BLaER1 (cell line): ENCODE measurements at regions not wholly inside any gene's neighbourhood (a gene's known extent, or its start where the extent isn't known, plus 50 kb on each side); places are given as distances from the start of the nearest gene placed in this dataset.

Experiments used
- H3K27ac ChIP-seq: shearing (Covaris generic); formaldehyde crosslinking; 2 replicates; pipeline ENCODE4 v1.8.1; 2022
- H3K27me3 ChIP-seq: shearing (Covaris generic); formaldehyde crosslinking; 2 replicates; pipeline ENCODE4 v1.8.1; 2022
- H3K36me3 ChIP-seq: shearing (Covaris generic); formaldehyde crosslinking; 2 replicates; pipeline ENCODE4 v1.8.1; 2022
- H3K4me1 ChIP-seq: shearing (Covaris generic); formaldehyde crosslinking; 2 replicates; pipeline ENCODE4 v1.8.1; 2022
- H3K4me2 ChIP-seq: shearing (Covaris generic); formaldehyde crosslinking; 2 replicates; pipeline ENCODE4 v1.8.1; 2022
- H3K4me3 ChIP-seq: shearing (Covaris generic); formaldehyde crosslinking; 2 replicates; pipeline ENCODE4 v1.8.1; 2022
- H3K9ac ChIP-seq: shearing (Covaris generic); formaldehyde crosslinking; 2 replicates; pipeline ENCODE4 v1.8.1; 2022
- H3K9me3 ChIP-seq: shearing (Covaris generic); formaldehyde crosslinking; 2 replicates; pipeline ENCODE4 v1.8.1; 2022
- H4K20me1 ChIP-seq: shearing (Covaris generic); formaldehyde crosslinking; 2 replicates; pipeline ENCODE4 v1.8.1; 2022
- Cebpa-rat ChIP-seq: shearing (Covaris generic); IDR thresholded peaks from 2 replicates; pipeline ENCODE4 v1.8.1; 2022

- H4K20me1 ChIP-seq: no peaks in the 10 kb centered on the region
- no peak overlapping the region for H3K4me2 ChIP-seq
- peaks cover 11% of the 10 kb centered on the region for H3K4me1 ChIP-seq
- no peak overlapping the region for H3K27ac ChIP-seq
- no peaks in the 10 kb centered on the region for H3K36me3 ChIP-seq
- no peaks in the 10 kb centered on the region for H3K9me3 ChIP-seq
- TF ChIP-seq Cebpa-rat: no peak
- H3K9ac ChIP-seq: no peak overlapping the region
- H3K4me3 ChIP-seq: no peak overlapping the region
- no peaks in the 10 kb centered on the region for H3K27me3 ChIP-seq
Observed at GRCh38 chr17:53891726-53892125, 69.0 kb downstream of the KIF2B start.

GRCh38 chr17:53892222-53892621, 69.5 kb downstream of the KIF2B start:
- Histone ChIP-seq H3K36me3 (no peaks in the 10 kb centered on the region), H3K9ac (no peak overlapping the region), H3K27me3 (no peaks in the 10 kb centered on the region), H3K9me3 (no peaks in the 10 kb centered on the region), H3K4me2 (no peak overlapping the region), H3K4me3 (no peak overlapping the region), H4K20me1 (no peaks in the 10 kb centered on the region), H3K27ac (no peak overlapping the region), H3K4me1 (peaks cover 16% of the 10 kb centered on the region)
- TF ChIP-seq Cebpa-rat: peak; percentile 32; the same call in 1 of the 2 replicates

- H3K4me2 ChIP-seq: no peak overlapping the region
- H3K27me3 ChIP-seq: no peaks in the 10 kb centered on the region
- no peaks in the 10 kb centered on the region for H3K36me3 ChIP-seq
- no peak overlapping the region for H3K9ac ChIP-seq
- H3K9me3 ChIP-seq: no peaks in the 10 kb centered on the region
- peaks cover 26% of the 10 kb centered on the region for H3K4me1 ChIP-seq
- H3K27ac ChIP-seq: no peak overlapping the region
- no peak overlapping the region for H3K4me3 ChIP-seq
- TF ChIP-seq Cebpa-rat: no peak
- no peaks in the 10 kb centered on the region for H4K20me1 ChIP-seq
Observed at GRCh38 chr17:53894591-53894990, 71.9 kb downstream of the KIF2B start.

GRCh38 chr17:53896047-53896446, 73.3 kb downstream of the KIF2B start:
- Histone ChIP-seq H3K36me3 (no peaks in the 10 kb centered on the region), H3K4me2 (peak overlapping the region; percentile 58), H3K27ac (peak overlapping the region; percentile 73), H3K27me3 (no peaks in the 10 kb centered on the region), H3K9ac (no peak overlapping the region), H3K4me3 (no peak overlapping the region), H3K4me1 (peaks cover 26% of the 10 kb centered on the region), H3K9me3 (peaks cover 3% of the 10 kb centered on the region), H4K20me1 (no peaks in the 10 kb centered on the region)
- no peak for TF ChIP-seq Cebpa-rat

- Histone ChIP-seq H3K4me1 (peaks cover 23% of the 10 kb centered on the region), H3K36me3 (no peaks in the 10 kb centered on the region), H3K27me3 (no peaks in the 10 kb centered on the region), H3K4me2 (no peak overlapping the region), H3K27ac (no peak overlapping the region), H3K9ac (no peak overlapping the region), H3K4me3 (no peak overlapping the region), H3K9me3 (peaks cover 12% of the 10 kb centered on the region), H4K20me1 (no peaks in the 10 kb centered on the region)
- no peak for TF ChIP-seq Cebpa-rat
Observed at GRCh38 chr17:53900951-53901350, 78.2 kb downstream of the KIF2B start.

GRCh38 chr17:53907435-53907834, 84.7 kb downstream of the KIF2B start:
- no peak overlapping the region for H3K27ac ChIP-seq
- no peaks in the 10 kb centered on the region for H3K36me3 ChIP-seq
- no peaks in the 10 kb centered on the region for H3K9me3 ChIP-seq
- H3K4me1 ChIP-seq: no peaks in the 10 kb centered on the region
- H3K4me2 ChIP-seq: no peak overlapping the region
- no peak overlapping the region for H3K9ac ChIP-seq
- H3K27me3 ChIP-seq: no peaks in the 10 kb centered on the region
- no peaks in the 10 kb centered on the region for H4K20me1 ChIP-seq
- H3K4me3 ChIP-seq: no peak overlapping the region
- no peak for TF ChIP-seq Cebpa-rat

- no peaks in the 10 kb centered on the region for H3K9me3 ChIP-seq
- H3K27me3 ChIP-seq: no peaks in the 10 kb centered on the region
- no peak overlapping the region for H3K4me2 ChIP-seq
- TF ChIP-seq Cebpa-rat: no peak
- H3K27ac ChIP-seq: no peak overlapping the region
- H3K36me3 ChIP-seq: no peaks in the 10 kb centered on the region
- H4K20me1 ChIP-seq: no peaks in the 10 kb centered on the region
- no peak overlapping the region for H3K9ac ChIP-seq
- H3K4me3 ChIP-seq: no peak overlapping the region
- no peaks in the 10 kb centered on the region for H3K4me1 ChIP-seq
Observed at GRCh38 chr17:53909802-53910201, 87.1 kb downstream of the KIF2B start.

- Histone ChIP-seq H3K9ac (no peak overlapping the region), H3K9me3 (no peaks in the 10 kb centered on the region), H3K4me3 (no peak overlapping the region), H3K4me2 (no peak overlapping the region), H4K20me1 (no peaks in the 10 kb centered on the region), H3K4me1 (no peaks in the 10 kb centered on the region), H3K27ac (no peak overlapping the region), H3K27me3 (no peaks in the 10 kb centered on the region), H3K36me3 (no peaks in the 10 kb centered on the region)
- no peak for TF ChIP-seq Cebpa-rat
Observed at GRCh38 chr17:53912117-53912516, 89.4 kb downstream of the KIF2B start.

GRCh38 chr17:53919356-53919755, 96.6 kb downstream of the KIF2B start:
- H3K9ac ChIP-seq: no peak overlapping the region

GRCh38 chr17:53924530-53925455, 102.1 kb downstream of the KIF2B start:
- H3K4me3 ChIP-seq: no peak overlapping the region
- no peaks in the 10 kb centered on the region for H3K9me3 ChIP-seq
- H4K20me1 ChIP-seq: no peaks in the 10 kb centered on the region
- no peak overlapping the region for H3K9ac ChIP-seq
- no peaks in the 10 kb centered on the region for H3K27me3 ChIP-seq
- no peaks in the 10 kb centered on the region for H3K36me3 ChIP-seq
- no peak for TF ChIP-seq Cebpa-rat
- H3K27ac ChIP-seq: no peak overlapping the region
- no peak overlapping the region for H3K4me2 ChIP-seq
- no peaks in the 10 kb centered on the region for H3K4me1 ChIP-seq

More at GRCh38 chr17:53919356-53919755, 96.6 kb downstream of the KIF2B start:
- TF ChIP-seq Cebpa-rat: no peak
- no peak overlapping the region for H3K4me2 ChIP-seq
- no peaks in the 10 kb centered on the region for H3K36me3 ChIP-seq
- no peaks in the 10 kb centered on the region for H3K4me1 ChIP-seq
- no peak overlapping the region for H3K27ac ChIP-seq
- H3K4me3 ChIP-seq: no peak overlapping the region
- no peaks in the 10 kb centered on the region for H4K20me1 ChIP-seq
- no peaks in the 10 kb centered on the region for H3K27me3 ChIP-seq
- H3K9me3 ChIP-seq: no peaks in the 10 kb centered on the region

GRCh38 chr17:53932386-53932785, 109.7 kb downstream of the KIF2B start:
- no peak for TF ChIP-seq Cebpa-rat
- Histone ChIP-seq H3K4me1 (no peaks in the 10 kb centered on the region), H3K27me3 (no peaks in the 10 kb centered on the region)

More at GRCh38 chr17:53932386-53932785, 109.7 kb downstream of the KIF2B start:
- no peaks in the 10 kb centered on the region for H3K36me3 ChIP-seq
- no peak overlapping the region for H3K9ac ChIP-seq
- H4K20me1 ChIP-seq: no peaks in the 10 kb centered on the region
- no peak overlapping the region for H3K27ac ChIP-seq
- H3K9me3 ChIP-seq: no peaks in the 10 kb centered on the region
- H3K4me2 ChIP-seq: no peak overlapping the region
- H3K4me3 ChIP-seq: no peak overlapping the region
